Astrocyte (in vitro differentiated cells and primary cell): ENCODE measurements at regions not wholly inside any gene's neighbourhood (a gene's known extent, or its start where the extent isn't known, plus 50 kb on each side); places are given as distances from the start of the nearest gene placed in this dataset.

Source experiments
- DNase-seq: peaks from one replicate; pipeline ENCODE4 v3.0.0-alpha.2; 2010; ENCODE audit warnings: low read depth
- FAIRE-seq: peaks from 2 replicates; lab custom pipeline; 2011; peaks lifted over from hg19 to GRCh38; lab: Jason Lieb, UNC
- H2AFZ ChIP-seq: 2 replicates; pipeline ENCODE4 v1.6.0; 2012; ENCODE audit warnings: low read depth, low read length, inconsistent platforms
- H3K27ac ChIP-seq: 2 replicates; pipeline ENCODE4 v1.5.1; 2011; ENCODE audit warnings: low read depth, low read length, inconsistent platforms
- H3K27me3 ChIP-seq: 2 replicates; pipeline ENCODE4 v1.6.0; 2011; ENCODE audit warnings: low read length, inconsistent platforms; ENCODE audit not compliant: insufficient read depth
- H3K36me3 ChIP-seq: 2 replicates; pipeline ENCODE4 v1.5.1; 2011; ENCODE audit warnings: low read length, inconsistent platforms; ENCODE audit not compliant: insufficient read depth
- H3K4me1 ChIP-seq: 2 replicates; pipeline ENCODE4 v1.5.1; 2011; ENCODE audit warnings: low read length, inconsistent platforms; ENCODE audit not compliant: insufficient read depth
- H3K4me2 ChIP-seq: 2 replicates; pipeline ENCODE4 v1.6.0; 2012; ENCODE audit warnings: low read length, inconsistent platforms
- H3K4me3 ChIP-seq: 2 replicates; pipeline ENCODE4 v1.5.1; 2011; ENCODE audit warnings: low read depth, mild to moderate bottlenecking, low read length, inconsistent platforms; ENCODE audit not compliant: insufficient read depth
- H3K79me2 ChIP-seq: 2 replicates; pipeline ENCODE4 v1.6.0; 2012; ENCODE audit warnings: mild to moderate bottlenecking, low read length, inconsistent platforms; ENCODE audit not compliant: insufficient read depth
- H3K9ac ChIP-seq: 2 replicates; pipeline ENCODE4 v1.6.0; 2012; ENCODE audit warnings: mild to moderate bottlenecking, low read length, inconsistent platforms
- H3K9me3 ChIP-seq: 2 replicates; pipeline ENCODE4 v1.5.1; 2012; ENCODE audit warnings: low read depth, mild to moderate bottlenecking, low read length, inconsistent platforms; ENCODE audit not compliant: insufficient read depth
- H4K20me1 ChIP-seq: 2 replicates; pipeline ENCODE4 v1.6.0; 2012; ENCODE audit warnings: low read length, inconsistent platforms; ENCODE audit not compliant: insufficient read depth
- H3K27ac Mint-ChIP-seq: one replicate; pipeline ENCODE4 v1.8.0; 2021; ENCODE audit warnings: mild to moderate bottlenecking, mixed read lengths; ENCODE audit not compliant: unreplicated experiment
- H3K27me3 Mint-ChIP-seq: one replicate; pipeline ENCODE4 v1.8.0; 2021; ENCODE audit warnings: low read depth, mixed read lengths; ENCODE audit not compliant: unreplicated experiment
- H3K36me3 Mint-ChIP-seq: one replicate; pipeline ENCODE4 v1.8.0; 2021; ENCODE audit warnings: low read depth, mixed read lengths; ENCODE audit not compliant: unreplicated experiment
- H3K4me1 Mint-ChIP-seq: one replicate; pipeline ENCODE4 v1.8.0; 2021; ENCODE audit warnings: low read depth, mixed read lengths; ENCODE audit not compliant: unreplicated experiment
- H3K4me3 Mint-ChIP-seq: one replicate; pipeline ENCODE4 v1.8.0; 2021; ENCODE audit warnings: mild to moderate bottlenecking, moderate library complexity, mixed read lengths; ENCODE audit not compliant: unreplicated experiment
- H3K9me3 Mint-ChIP-seq: one replicate; pipeline ENCODE4 v1.8.0; 2021; ENCODE audit warnings: mild to moderate bottlenecking, mixed read lengths; ENCODE audit not compliant: unreplicated experiment
- CTCF ChIP-seq: IDR thresholded peaks from 2 replicates; pipeline ENCODE4 v1.5.1; 2011; ENCODE audit warnings: low read depth, mild to moderate bottlenecking, inconsistent platforms, low read length, moderate library complexity; ENCODE audit not compliant: insufficient read depth
- EZH2 ChIP-seq: IDR thresholded peaks from 2 replicates; pipeline ENCODE4 v1.6.1; 2012; ENCODE audit warnings: mild to moderate bottlenecking, low read length, inconsistent platforms; ENCODE audit not compliant: insufficient read depth

- DNase-seq: no peak
- H3K4me1 Mint-ChIP-seq: no peaks in the 10 kb centered on the region
- no peak for FAIRE-seq
- no peaks in the 10 kb centered on the region for H3K36me3 Mint-ChIP-seq
- H2AFZ ChIP-seq: no peak overlapping the region
- no peak overlapping the region for H3K4me3 Mint-ChIP-seq
- no peak for TF ChIP-seq CTCF
- no peak for TF ChIP-seq EZH2
- no peaks in the 10 kb centered on the region for H4K20me1 ChIP-seq
- no peaks in the 10 kb centered on the region for H3K27me3 Mint-ChIP-seq
- no peaks in the 10 kb centered on the region for H3K27me3 ChIP-seq
- no peaks in the 10 kb centered on the region for H3K79me2 ChIP-seq
- H3K4me3 ChIP-seq: no peak overlapping the region
- H3K27ac Mint-ChIP-seq: no peak overlapping the region
- no peak overlapping the region for H3K9ac ChIP-seq
- H3K4me2 ChIP-seq: no peak overlapping the region
- no peaks in the 10 kb centered on the region for H3K9me3 Mint-ChIP-seq
- H3K27ac ChIP-seq: no peak overlapping the region
- H3K4me1 ChIP-seq: no peaks in the 10 kb centered on the region
- peaks cover 5% of the 10 kb centered on the region for H3K9me3 ChIP-seq
- no peaks in the 10 kb centered on the region for H3K36me3 ChIP-seq
Measured at GRCh38 chr16:7861891-7862582, 529.4 kb downstream of the RBFOX1 start.

- no peaks in the 10 kb centered on the region for H3K9me3 ChIP-seq
- H3K79me2 ChIP-seq: no peaks in the 10 kb centered on the region
- H3K4me1 ChIP-seq: no peaks in the 10 kb centered on the region
- H3K4me3 Mint-ChIP-seq: no peak overlapping the region
- H2AFZ ChIP-seq: no peak overlapping the region
- no peak for DNase-seq
- no peak overlapping the region for H3K4me2 ChIP-seq
- H3K27me3 Mint-ChIP-seq: no peaks in the 10 kb centered on the region
- no peak overlapping the region for H3K27ac Mint-ChIP-seq
- peaks cover 2% of the 10 kb centered on the region for H3K9me3 Mint-ChIP-seq
- no peak overlapping the region for H3K9ac ChIP-seq
- no peaks in the 10 kb centered on the region for H3K36me3 Mint-ChIP-seq
- H3K27ac ChIP-seq: no peak overlapping the region
- H3K4me3 ChIP-seq: no peak overlapping the region
- H3K36me3 ChIP-seq: no peaks in the 10 kb centered on the region
- no peaks in the 10 kb centered on the region for H3K27me3 ChIP-seq
- FAIRE-seq: no peak
- no peaks in the 10 kb centered on the region for H3K4me1 Mint-ChIP-seq
- TF ChIP-seq CTCF (no peak), EZH2 (no peak)
- no peaks in the 10 kb centered on the region for H4K20me1 ChIP-seq
Measured at GRCh38 chr16:7853197-7853596, 520.6 kb downstream of the RBFOX1 start.

DNA sequence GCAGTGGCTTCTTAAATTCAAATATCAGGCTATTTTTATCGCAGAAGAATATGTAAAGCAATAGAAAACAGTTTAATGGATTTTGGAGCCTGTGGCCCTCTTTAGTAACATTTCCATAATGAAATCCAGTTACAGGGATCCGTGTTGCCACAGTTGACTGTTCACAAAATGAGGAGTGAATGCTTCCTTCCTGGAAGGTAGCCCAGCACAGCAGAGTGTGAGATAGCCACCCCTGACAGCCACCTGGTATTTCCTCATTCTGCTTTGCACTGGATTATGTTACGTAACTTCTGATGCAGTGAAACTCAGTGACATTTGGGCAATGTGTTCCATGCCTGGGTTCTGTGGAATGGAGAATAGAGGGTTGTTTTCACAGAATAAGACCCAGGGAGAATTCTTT, 517.2 kb downstream of the RBFOX1 start:
- Histone ChIP-seq H4K20me1 (no peaks in the 10 kb centered on the region), H3K27ac (no peak overlapping the region), H3K4me3 (no peak overlapping the region), H3K9me3 (no peaks in the 10 kb centered on the region), H3K4me1 (no peaks in the 10 kb centered on the region), H3K36me3 (no peaks in the 10 kb centered on the region), H3K9ac (no peak overlapping the region), H3K4me2 (no peak overlapping the region), H3K27me3 (no peaks in the 10 kb centered on the region), H2AFZ (no peak overlapping the region), H3K79me2 (no peaks in the 10 kb centered on the region)
- DNase-seq: no peak
- no peak for FAIRE-seq
- Mint-ChIP-seq H3K4me3 (no peak overlapping the region), H3K4me1 (no peaks in the 10 kb centered on the region), H3K27me3 (no peaks in the 10 kb centered on the region), H3K27ac (no peak overlapping the region), H3K9me3 (peaks cover 2% of the 10 kb centered on the region), H3K36me3 (no peaks in the 10 kb centered on the region)
- TF ChIP-seq CTCF (no peak), EZH2 (no peak)
